HG03558 (cell line): ENCODE measurements at regions not wholly inside any gene's neighbourhood (a gene's known extent, or its start where the extent isn't known, plus 50 kb on each side); places are given as distances from the start of the nearest gene placed in this dataset.
A peak's percentile ranks its signal among the peaks of the same experiment; 100 is the strongest.

Experiments
- ATAC-seq: cut with Tn5 transposase; IDR thresholded peaks from one replicate; pipeline ENCODE4 v1.9.1; 2021; ENCODE audit warnings: moderate number of reproducible peaks; ENCODE audit not compliant: unreplicated experiment; ENCODE audit errors: extremely low read depth

DNA sequence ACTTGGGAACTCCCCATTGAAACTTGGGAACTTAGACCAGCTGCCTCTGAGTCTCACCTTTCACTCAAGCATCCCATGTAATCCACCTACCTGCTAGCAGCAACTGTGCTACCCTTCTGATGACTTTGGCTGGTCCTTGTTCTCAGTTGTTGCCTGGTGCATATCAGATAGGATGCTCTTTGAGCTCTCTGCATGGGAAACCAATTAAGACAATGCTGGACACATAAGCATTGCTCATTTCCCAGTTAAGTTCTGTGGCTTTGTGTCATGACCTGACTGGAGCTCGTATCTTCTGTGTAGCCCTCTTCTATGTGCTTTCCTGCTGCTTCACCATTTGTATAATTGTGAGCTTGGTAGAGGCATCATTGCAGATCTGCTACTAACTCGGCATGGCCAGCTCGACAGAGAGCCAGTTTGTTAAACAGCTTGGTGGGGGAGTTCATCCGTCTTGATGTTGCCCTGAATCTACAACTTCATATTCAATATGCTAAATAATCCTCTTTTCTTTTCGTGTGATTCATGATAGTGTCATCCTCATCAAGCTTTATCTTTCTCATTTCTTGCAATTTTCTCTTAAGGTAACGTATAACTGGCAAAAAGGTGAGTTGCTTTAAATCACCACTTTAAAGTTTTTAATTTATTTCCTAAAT, 447.5 kb upstream of the SLC14A2 start:
- ATAC-seq = no peak

DNA sequence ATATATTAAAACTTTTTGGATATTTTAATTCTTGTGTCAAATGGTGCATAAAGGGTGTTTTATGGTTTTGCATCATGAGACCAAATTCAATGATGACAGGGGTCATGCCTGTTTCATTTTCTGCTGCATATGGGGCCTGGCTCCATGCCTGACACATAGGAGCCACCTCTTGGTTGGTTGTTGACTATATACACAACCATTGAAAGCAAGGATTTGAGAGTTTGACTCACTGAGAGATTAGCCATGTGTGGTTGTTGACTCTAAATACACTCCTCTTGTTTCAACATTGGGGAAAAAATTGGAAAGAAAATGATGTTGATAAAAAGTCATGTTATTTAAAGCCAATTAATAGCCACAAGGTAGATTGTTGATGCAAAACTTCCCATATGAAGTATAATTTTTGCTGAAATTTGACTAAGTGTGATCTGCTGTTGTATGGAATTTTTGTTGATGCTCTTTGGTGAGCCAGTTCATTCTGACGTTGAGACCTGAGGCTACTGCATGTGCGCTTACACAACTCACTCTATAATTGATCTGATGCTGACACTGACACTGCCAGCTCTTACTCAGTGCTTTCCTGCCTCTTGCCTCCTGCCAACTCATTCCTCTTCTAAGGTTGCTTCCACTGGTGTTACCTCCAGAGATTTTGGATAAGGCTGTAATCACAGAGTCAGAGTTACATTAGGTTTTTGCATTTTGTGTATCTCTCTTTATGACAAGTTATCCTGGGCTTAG, 446.2 kb upstream of the SLC14A2 start:
- ATAC-seq = no peak

DNA sequence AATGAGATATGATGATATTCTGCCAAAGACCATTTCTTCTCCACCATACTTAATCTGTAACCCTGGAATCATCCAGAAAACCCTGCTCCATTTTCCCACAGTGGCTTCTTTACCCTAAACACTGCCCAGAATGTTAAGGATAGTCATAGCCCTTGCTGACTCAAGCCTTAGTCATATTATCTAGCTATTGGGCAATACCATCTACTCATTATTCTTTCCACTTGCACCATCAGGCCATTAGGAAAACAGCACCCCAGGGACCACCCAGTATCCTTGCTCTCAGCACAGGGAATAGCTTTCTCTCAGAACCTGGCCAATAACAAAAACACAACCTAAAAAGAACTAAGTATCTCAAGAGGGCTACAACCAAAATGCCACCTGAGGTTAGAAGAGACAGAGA, 445.7 kb upstream of the SLC14A2 start:
- ATAC-seq = no peak

DNA sequence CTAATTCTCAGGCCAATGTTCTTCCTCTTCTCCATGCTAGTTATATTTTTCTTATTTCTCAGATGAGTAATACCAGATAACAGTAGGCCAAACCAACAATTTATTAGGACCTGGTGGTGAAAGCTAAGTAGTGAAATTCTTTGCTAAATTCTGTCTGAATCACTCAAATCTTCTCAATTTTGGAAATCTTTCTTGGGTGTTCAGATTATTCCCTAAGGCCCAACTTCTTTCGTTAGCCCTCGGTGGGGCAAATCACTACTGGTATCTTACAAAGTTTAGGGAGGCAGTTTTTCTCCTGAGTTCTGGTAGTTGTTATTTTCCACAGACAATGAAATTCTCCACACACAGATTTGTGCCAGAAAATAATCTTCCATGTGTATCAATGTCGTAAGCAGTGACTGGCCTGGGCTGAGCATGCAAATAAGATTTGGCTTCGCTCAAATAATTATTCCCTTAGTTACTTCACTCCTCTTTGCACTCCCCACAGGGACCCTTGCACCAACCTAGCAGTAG, 443.5 kb upstream of the SLC14A2 start:
- ATAC-seq = no peak

DNA sequence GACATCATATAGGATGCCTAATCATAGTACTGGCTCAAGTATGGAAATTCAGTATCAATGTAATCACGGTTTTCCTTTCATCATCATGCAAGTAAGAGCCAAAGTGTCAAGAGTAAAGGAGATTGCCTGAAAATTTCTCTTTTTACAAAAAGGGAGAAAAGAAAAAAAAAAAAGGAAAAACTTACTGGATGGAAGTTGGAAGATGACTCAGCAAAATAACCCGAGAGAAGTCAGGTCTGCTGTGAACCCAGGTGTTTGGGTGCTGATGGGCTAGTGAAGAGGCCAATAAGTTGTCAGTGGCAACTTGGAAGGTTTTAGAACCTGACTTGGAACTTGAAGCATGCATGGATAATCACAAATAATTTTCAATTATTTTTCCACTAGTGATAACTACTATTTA, 441.9 kb upstream of the SLC14A2 start:
- no peak for ATAC-seq

DNA sequence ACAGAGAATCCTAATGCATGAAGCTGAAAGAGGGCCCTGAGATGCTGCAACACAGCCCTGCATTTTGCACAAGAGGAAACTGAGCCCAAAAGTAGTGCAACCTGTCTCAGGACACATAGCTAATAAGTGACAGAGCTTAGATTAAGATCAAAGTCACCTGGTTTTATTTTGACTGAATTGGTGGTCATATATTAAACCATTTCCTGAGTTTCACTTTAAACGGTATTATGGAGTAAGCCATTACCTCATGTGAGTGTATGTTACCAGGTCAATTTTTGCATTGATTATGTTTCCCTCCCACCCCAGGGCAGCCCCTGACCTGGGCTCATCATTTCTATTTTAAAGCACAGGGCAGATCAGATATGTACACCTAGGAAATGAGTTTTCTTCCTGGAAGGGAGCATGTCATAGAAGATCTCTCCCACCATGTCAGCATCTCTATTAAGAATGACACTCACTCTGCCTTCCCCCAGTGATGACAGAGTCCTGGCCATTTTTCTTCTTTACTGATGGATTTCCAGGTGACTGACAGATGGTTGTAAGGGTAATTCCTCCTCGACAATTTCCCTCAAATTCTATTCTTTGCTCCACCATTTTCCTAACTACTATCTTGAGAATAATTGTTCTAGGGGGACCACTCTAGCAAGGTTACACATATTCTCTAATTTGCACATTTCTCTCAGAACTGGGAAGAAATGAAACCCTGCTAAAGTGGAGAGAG, 441.3 kb upstream of the SLC14A2 start:
- no peak for ATAC-seq

DNA sequence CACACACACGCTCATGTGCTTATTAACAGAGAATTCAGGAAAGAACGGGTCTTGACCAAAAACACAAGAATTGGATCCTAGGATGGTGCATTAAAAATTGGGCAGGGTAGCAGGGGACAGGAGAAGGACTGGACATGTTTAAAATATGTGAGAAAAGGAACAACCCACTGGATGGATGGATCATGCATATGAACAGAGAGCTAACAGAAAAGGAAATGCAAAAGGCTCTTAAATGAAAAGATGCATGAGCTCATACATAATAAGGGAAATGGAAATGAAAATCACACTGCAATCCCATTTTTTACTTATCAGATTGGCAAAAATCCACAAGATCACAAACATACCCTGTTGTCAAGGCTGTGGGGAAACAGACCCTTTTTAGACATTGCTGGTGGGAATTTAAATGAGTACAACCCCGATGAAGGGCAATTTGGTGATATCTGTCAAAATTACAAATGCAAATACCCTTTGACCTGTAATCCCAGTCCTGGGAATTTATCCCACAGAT, 440.6 kb upstream of the SLC14A2 start:
- no peak for ATAC-seq

DNA sequence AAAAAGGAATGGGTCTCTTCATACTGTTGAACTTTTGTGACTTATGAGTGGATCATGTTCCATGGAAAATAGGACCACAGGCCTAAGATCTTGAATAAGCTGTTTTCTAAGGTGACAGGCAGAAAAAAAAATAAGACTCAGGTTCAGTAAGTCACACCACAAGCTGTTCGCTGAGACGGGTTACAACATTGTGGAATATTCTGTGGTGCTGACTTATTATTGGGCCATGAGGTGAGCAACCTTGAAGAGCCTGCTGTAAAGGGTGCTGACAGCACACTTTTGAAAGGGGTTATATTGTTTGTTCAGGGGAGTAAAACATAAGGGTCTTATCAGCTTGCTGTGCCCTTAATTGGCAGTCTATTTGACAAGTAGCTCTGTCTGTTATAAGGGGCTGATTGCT, 439.8 kb upstream of the SLC14A2 start:
- ATAC-seq = no peak

DNA sequence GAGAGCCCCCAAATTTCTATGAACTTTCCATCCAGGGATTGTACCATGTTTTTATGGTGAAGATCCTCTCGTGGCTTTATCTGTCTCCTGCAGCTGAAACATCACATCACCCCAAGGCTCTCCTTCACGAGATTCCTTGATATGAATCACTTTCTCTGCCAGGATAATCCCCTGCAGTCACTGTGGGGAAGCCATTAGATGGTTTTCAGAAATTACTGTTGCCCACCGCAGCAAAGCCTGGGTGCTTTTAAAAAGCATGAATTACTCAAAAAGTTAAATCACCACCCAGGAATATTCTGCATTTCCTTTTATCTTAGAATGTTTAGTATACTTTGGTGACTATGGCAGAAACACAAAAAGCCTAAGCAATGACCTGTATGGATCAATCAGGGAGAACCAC, 428.4 kb upstream of the SLC14A2 start:
- no peak for ATAC-seq

DNA sequence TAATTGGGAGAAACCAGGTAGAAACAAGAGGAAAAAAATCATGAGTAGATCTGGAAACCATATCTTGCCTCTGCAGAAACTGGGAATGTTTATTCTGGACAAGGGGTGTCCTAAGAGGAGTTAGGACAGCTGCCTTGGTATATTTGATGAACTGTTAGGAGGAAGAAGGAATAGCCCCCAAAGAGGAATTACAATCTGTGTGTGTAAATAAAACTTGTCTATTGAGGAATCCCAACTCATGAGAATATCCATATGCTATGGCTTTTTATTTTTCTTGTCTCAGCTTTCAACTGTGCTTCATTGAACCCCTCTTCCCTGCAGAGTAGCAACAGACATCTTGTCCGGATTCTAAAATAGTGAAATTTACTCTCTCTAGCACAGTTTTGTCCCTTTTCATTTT, 423.5 kb upstream of the SLC14A2 start:
- no peak for ATAC-seq

DNA sequence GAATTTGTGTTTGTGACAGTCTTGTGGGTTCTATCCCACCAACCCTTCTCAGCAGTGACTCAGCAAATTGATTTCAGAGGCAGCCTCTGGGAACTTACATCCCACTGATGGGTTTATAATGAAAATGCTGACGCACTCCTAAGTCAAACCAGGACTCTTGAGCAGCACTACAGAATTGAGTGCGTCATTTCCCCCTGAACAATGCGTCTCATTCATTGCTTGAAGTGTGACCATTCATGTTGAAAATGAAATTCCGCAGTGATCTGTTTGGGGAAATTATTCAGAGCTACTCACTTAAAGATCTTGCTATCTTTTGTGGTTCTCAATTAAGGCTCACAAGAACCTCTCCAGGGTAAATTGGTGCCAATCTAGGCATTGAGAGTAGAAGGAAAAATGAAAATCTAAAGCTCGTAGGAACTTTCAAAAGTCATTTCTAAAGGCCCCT, 417.7 kb upstream of the SLC14A2 start:
- peak; percentile 97 for ATAC-seq

DNA sequence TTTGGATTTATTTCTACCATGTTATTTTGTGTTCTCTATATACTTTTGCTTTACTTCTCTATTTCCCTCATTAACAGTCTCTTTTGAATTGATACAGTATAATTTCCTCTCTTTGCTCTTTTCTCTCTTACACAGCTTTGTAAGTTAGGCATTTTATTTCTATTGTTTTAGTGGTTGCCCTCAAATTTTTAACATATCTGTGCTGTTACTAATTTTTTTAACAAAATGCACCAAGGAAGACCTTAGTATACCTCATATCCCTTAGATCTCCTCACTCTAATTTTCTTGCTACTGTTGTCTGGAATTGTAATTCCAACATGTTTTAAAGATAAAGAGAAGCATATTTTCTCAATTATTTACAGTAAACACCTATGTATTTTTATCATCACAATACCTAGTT, 416.8 kb upstream of the SLC14A2 start:
- no peak for ATAC-seq

DNA sequence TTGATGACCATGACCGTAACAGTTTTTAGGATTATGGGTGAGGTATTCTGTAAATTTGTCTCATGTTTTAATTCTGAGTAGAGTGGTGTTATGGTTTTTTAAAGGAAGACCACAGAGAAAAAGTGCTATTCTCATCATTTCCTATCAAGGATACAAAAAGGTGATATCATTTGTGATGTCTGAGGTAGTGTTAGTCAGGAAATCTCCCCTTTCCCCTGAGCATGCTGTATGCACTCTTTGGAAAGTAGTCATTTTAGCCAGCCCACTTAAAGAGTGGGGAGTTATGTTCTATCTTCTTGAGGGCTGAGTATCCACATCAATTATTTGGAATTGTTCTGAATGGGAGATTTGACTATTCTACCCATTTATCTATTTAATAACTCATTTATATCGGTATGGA, 414.2 kb upstream of the SLC14A2 start:
- no peak for ATAC-seq

DNA sequence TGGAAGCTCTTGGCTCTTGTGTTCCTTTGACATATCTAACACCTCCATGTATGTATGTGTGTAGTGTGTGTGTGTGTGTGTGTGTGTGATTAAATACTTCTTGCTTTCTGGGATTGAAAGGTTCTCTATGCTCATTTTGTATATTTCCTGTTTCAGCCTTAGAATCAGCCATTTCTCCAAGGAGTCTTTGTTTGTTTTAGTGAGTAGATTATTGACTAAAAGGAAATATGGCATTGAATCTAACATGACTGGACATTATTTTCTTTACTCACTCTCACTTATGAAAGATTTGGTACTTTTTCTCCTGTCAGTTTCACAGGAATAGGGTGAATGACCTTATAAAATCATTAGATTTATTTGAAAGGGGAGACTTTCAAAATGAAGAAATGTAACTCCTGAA, 413.8 kb upstream of the SLC14A2 start:
- ATAC-seq = no peak

DNA sequence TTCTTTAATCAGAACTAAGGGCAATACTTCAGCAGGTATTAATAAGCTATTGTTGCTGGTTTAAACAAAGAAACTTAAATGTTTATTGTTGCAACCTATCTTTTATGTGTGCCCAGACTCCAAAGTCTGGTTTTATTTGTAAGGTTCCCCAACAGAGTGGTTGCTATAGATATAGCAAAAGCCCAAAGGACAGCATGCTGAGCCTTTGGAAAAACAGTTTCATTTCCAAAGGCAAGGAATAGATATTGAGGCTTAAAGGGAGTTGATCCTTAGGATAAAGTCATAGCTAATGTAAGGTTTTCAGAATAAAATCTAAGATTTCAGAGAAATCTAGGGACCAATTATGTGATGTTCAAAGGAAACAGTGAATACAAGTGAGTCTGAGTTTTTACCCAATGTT, 413.2 kb upstream of the SLC14A2 start:
- ATAC-seq = no peak

DNA sequence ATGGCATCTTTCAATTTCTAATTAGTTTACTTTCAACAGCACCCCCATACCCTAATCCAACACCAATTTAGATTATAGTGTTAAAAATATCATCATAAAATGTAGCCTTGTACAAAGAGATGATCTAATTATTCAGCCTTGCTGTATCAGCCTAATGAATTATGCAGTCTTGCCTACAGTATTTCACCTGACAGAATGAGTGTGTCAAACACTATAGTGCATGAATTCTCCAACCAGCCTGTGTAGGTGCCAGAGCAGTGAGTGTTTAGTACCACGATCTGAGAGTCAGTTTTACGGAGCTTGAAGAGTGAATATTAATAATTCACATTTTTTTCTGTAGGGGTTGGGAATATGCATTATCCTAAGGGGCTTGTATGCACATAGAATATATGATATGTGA, 411.6 kb upstream of the SLC14A2 start:
- ATAC-seq = no peak

DNA sequence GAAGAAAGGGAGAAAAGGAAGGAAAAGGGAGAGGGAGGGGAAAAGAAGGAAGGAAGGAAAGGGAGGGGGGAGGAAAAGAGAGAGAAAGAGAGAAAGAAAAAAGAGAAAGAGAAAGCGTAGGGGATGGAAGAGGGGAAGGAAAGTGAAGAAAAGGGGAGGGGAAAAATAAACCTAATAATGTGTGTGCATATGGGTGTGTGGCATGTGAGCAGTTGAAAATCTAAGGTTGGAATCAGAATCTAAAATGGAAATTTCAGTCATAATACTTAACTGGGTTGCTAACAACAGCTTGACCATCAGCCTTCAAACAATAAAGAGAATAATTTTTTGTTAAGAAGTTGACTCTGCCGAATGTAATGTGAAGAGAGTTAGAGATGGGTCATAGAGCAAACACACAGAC, 407.9 kb upstream of the SLC14A2 start:
- no peak for ATAC-seq

DNA sequence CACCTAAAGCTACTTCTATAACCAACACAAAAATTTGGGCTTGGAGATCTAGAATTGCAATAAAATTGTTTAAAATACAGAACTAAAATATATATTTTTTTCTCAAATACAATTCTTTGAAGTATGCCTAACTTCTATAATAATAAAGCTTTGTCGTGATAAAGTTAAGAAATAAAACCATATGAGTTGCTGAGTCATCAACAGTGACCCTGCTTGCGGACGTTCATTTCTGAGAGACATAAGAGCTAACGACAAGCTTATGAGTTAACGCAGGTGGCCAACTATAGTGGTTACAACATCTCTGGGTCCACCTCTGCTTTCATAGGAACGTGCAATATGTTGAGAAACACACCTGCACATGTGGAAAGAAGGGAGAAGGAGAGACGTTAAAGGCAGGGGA, 407.1 kb upstream of the SLC14A2 start:
- no peak for ATAC-seq

DNA sequence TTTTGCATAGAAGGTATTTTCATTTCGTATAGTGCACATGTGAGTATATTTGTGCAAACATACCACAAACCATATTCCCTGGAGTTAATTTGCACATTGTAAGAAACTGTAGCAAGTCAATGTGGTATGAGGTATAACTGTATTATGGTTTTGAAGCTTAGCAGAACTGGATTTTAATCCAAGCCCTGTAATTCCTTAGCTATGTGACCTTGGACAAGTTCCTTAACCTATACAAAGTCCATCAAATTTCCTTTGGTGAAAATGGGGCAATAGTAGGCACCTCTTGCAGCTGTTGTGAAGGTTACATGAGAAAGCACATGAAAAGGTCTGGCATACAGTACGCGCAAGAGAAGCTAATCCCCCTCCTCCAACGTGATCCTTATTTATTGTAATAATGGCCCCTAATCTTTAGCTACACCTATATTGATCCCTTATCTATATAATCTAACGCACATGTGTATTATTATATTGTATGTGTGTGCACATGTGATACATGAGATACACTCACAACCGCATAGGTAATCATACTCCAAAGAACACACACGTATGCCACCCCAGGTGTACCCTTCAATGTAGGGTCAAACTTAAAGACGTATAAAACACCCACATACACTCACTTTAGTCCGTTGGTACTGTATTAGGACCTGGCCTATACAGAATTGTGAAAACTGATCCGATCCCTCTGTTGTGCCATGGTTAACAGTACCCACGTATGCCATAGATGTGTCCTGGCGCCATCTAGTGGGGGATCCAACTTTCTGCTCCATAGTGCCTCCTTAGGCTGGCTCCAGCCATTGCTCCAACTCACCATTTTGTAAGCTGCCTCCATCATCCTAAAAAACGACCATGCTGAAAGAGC, 402.9 kb upstream of the SLC14A2 start:
- peak; percentile 96 for ATAC-seq

DNA sequence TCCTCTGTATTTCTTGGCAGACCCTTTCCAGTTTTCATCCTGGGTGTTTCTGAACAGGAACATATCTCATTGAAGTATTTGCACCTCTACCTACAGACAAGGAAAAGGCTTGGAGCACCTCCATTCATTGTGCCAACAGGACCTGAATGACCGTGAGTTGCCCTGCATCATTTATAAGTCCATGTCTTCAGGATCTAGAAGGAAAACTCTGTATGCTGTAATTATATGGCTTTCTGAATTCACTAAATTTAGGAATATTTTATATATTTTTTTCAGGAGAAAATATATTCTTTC, 402.3 kb upstream of the SLC14A2 start:
- ATAC-seq = no peak
